K562 (cell line): ENCODE measurements at regions not wholly inside any gene's neighbourhood (a gene's known extent, or its start where the extent isn't known, plus 50 kb on each side); places are given as distances from the start of the nearest gene placed in this dataset.

ENCODE experiments used
- ATF1 ChIP-seq, 2 experiments: fragments of 450-650 bp in 1 of 2; IDR thresholded peaks; 2 replicates each; pipeline ENCODE4 v1.6.1; 2016; ENCODE audit warnings: missing compliant biosample characterization in 1 of 2, missing genetic modification characterization in 1 of 2
- TF ChIP-seq, protein P1 (sequence below): fragments of 200-600 bp; sonication (generic); IDR thresholded peaks from one replicate; pipeline ENCODE4 v1.6.1; 2012; ENCODE audit warnings: mild to moderate bottlenecking, low read depth, low read length, inconsistent platforms
- TF ChIP-seq, protein P2 (sequence below): sonication (generic); formaldehyde crosslinking; IDR thresholded peaks from 2 replicates; pipeline ENCODE4 v1.8.0; 2022; ENCODE audit warnings: missing genetic modification reagents, mild to moderate bottlenecking, borderline replicate concordance

DNA sequence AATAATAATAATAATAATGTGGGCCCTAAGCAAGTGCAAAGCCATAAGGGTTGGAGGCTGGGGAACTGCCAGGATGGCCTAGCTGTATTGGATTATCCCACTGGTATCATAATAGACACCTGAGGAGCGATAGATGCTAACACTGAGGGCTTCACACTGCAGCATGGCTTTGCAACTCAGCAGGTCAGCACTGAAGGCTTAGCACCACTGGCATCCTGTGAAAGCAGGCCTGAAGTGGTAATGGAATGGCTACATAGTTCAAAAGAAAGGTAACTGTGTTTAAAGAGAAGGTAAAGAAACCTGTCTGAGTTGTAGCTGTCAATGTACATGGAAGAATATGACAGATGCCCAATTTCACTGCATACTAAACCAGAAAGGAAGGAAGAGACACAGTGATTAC is 359.0 kb downstream of the OSTF1 start (continued):
- TF ChIP-seq, protein P1, sequence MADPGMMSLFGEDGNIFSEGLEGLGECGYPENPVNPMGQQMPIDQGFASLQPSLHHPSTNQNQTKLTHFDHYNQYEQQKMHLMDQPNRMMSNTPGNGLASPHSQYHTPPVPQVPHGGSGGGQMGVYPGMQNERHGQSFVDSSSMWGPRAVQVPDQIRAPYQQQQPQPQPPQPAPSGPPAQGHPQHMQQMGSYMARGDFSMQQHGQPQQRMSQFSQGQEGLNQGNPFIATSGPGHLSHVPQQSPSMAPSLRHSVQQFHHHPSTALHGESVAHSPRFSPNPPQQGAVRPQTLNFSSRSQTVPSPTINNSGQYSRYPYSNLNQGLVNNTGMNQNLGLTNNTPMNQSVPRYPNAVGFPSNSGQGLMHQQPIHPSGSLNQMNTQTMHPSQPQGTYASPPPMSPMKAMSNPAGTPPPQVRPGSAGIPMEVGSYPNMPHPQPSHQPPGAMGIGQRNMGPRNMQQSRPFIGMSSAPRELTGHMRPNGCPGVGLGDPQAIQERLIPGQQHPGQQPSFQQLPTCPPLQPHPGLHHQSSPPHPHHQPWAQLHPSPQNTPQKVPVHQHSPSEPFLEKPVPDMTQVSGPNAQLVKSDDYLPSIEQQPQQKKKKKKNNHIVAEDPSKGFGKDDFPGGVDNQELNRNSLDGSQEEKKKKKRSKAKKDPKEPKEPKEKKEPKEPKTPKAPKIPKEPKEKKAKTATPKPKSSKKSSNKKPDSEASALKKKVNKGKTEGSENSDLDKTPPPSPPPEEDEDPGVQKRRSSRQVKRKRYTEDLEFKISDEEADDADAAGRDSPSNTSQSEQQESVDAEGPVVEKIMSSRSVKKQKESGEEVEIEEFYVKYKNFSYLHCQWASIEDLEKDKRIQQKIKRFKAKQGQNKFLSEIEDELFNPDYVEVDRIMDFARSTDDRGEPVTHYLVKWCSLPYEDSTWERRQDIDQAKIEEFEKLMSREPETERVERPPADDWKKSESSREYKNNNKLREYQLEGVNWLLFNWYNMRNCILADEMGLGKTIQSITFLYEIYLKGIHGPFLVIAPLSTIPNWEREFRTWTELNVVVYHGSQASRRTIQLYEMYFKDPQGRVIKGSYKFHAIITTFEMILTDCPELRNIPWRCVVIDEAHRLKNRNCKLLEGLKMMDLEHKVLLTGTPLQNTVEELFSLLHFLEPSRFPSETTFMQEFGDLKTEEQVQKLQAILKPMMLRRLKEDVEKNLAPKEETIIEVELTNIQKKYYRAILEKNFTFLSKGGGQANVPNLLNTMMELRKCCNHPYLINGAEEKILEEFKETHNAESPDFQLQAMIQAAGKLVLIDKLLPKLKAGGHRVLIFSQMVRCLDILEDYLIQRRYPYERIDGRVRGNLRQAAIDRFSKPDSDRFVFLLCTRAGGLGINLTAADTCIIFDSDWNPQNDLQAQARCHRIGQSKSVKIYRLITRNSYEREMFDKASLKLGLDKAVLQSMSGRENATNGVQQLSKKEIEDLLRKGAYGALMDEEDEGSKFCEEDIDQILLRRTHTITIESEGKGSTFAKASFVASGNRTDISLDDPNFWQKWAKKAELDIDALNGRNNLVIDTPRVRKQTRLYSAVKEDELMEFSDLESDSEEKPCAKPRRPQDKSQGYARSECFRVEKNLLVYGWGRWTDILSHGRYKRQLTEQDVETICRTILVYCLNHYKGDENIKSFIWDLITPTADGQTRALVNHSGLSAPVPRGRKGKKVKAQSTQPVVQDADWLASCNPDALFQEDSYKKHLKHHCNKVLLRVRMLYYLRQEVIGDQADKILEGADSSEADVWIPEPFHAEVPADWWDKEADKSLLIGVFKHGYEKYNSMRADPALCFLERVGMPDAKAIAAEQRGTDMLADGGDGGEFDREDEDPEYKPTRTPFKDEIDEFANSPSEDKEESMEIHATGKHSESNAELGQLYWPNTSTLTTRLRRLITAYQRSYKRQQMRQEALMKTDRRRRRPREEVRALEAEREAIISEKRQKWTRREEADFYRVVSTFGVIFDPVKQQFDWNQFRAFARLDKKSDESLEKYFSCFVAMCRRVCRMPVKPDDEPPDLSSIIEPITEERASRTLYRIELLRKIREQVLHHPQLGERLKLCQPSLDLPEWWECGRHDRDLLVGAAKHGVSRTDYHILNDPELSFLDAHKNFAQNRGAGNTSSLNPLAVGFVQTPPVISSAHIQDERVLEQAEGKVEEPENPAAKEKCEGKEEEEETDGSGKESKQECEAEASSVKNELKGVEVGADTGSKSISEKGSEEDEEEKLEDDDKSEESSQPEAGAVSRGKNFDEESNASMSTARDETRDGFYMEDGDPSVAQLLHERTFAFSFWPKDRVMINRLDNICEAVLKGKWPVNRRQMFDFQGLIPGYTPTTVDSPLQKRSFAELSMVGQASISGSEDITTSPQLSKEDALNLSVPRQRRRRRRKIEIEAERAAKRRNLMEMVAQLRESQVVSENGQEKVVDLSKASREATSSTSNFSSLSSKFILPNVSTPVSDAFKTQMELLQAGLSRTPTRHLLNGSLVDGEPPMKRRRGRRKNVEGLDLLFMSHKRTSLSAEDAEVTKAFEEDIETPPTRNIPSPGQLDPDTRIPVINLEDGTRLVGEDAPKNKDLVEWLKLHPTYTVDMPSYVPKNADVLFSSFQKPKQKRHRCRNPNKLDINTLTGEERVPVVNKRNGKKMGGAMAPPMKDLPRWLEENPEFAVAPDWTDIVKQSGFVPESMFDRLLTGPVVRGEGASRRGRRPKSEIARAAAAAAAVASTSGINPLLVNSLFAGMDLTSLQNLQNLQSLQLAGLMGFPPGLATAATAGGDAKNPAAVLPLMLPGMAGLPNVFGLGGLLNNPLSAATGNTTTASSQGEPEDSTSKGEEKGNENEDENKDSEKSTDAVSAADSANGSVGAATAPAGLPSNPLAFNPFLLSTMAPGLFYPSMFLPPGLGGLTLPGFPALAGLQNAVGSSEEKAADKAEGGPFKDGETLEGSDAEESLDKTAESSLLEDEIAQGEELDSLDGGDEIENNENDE: no peak
- no peak for TF ChIP-seq ATF1 (CRISPR knock-in tag; IDR thresholded peaks at IDR 0.05)
- no peak for TF ChIP-seq ATF1 (tag; IDR thresholded peaks at IDR 0.05)
- TF ChIP-seq, protein P2, sequence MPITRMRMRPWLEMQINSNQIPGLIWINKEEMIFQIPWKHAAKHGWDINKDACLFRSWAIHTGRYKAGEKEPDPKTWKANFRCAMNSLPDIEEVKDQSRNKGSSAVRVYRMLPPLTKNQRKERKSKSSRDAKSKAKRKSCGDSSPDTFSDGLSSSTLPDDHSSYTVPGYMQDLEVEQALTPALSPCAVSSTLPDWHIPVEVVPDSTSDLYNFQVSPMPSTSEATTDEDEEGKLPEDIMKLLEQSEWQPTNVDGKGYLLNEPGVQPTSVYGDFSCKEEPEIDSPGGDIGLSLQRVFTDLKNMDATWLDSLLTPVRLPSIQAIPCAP (CRISPR knock-in tag): no peak
